Esophagus muscularis mucosa (tissue), 4 donors: ENCODE measurements at regions not wholly inside any gene's neighbourhood (a gene's known extent, or its start where the extent isn't known, plus 50 kb on each side); places are given as distances from the start of the nearest gene placed in this dataset.

Experiments used
- CTCF ChIP-seq, 3 experiments: fragments of 200-600 bp in 2 of 3; fragments of 450-650 bp in 1 of 3; sonication (generic) in 2 of 3; IDR thresholded peaks; one replicate each; pipeline ENCODE4 v1.5.1; 2017 to 2019; ENCODE audit warnings: antibody characterized with exemption in 3 of 3, mild to moderate bottlenecking in 2 of 3, moderate library complexity in 1 of 3
- EP300 ChIP-seq: sonication (generic); formaldehyde crosslinking; IDR thresholded peaks from one replicate; pipeline ENCODE4 v1.6.1; 2017; ENCODE audit warnings: antibody characterized with exemption
- POLR2A ChIP-seq: fragments of 450-650 bp; IDR thresholded peaks from one replicate; pipeline ENCODE4 v1.6.1; 2017; ENCODE audit warnings: antibody characterized with exemption, moderate library complexity, mild to moderate bottlenecking, low read depth
- POLR2AphosphoS5 ChIP-seq, 2 donors: sonication (generic); formaldehyde crosslinking; IDR thresholded peaks; one replicate each; pipeline ENCODE4 v1.6.1; 2017; ENCODE audit warnings: antibody characterized with exemption in 2 of 2

GRCh38 chr7:142697270-142697669 lies 52.0 kb upstream of the PRSS1 start:
- TF ChIP-seq CTCF (IDR thresholded peaks at IDR 0.05) (no peak), POLR2A (no peak), POLR2AphosphoS5 (IDR thresholded peaks at IDR 0.05) (no peak), EP300 (no peak)
